SH-SY5Y (cell line): ENCODE measurements at regions not wholly inside any gene's neighbourhood (a gene's known extent, or its start where the extent isn't known, plus 50 kb on each side); places are given as distances from the start of the nearest gene placed in this dataset.

Experiments used
- GATA2 ChIP-seq: IDR thresholded peaks from 2 replicates; pipeline ENCODE4 v1.6.1; 2011; ENCODE audit warnings: mild to moderate bottlenecking, low read depth, low read length
- GATA3 ChIP-seq: IDR thresholded peaks from 2 replicates; pipeline ENCODE4 v1.6.1; 2011; ENCODE audit warnings: low read depth, mild to moderate bottlenecking, low read length, moderate library complexity

GRCh38 chr15:88987934-88988671, 74.9 kb upstream of the MFGE8 start:
- TF ChIP-seq GATA2 (no peak), GATA3 (no peak)

- TF ChIP-seq GATA2 (no peak), GATA3 (no peak)
These were observed 76.4 kb upstream of the MFGE8 start for GRCh38 chr15:88989578-88989977.

- no peak for TF ChIP-seq GATA3
- no peak for TF ChIP-seq GATA2
These were observed 77.1 kb upstream of the MFGE8 start for GRCh38 chr15:88990185-88990679.

- no peak for TF ChIP-seq GATA3
These were observed 79.0 kb upstream of the MFGE8 start for GRCh38 chr15:88992216-88992615.

- TF ChIP-seq GATA2 (no peak), GATA3 (no peak)
These were observed 79.8 kb upstream of the MFGE8 start for GRCh38 chr15:88992912-88993376.

- TF ChIP-seq GATA2 (no peak), GATA3 (no peak)
These were observed 80.5 kb upstream of the MFGE8 start for GRCh38 chr15:88993662-88994061.

- TF ChIP-seq GATA3: no peak
- no peak for TF ChIP-seq GATA2
These were observed 81.1 kb upstream of the MFGE8 start for GRCh38 chr15:88994286-88994685.

GRCh38 chr15:88995449-88995848, 82.3 kb upstream of the MFGE8 start:
- TF ChIP-seq GATA3 (no peak), GATA2 (no peak)

- TF ChIP-seq GATA2 (no peak), GATA3 (no peak)
These were observed 84.4 kb upstream of the MFGE8 start for GRCh38 chr15:88997531-88997930.

GRCh38 chr15:88998980-88999713, 86.0 kb upstream of the MFGE8 start:
- no peak for TF ChIP-seq GATA2

- TF ChIP-seq GATA2 (no peak), GATA3 (no peak)
These were observed 85.9 kb upstream of the ABHD2 start for GRCh38 chr15:89002281-89002761.

- TF ChIP-seq GATA3 (no peak), GATA2 (no peak)
These were observed 85.4 kb upstream of the ABHD2 start for GRCh38 chr15:89002830-89003229.

- TF ChIP-seq GATA2 (no peak), GATA3 (no peak)
These were observed 84.2 kb upstream of the ABHD2 start for GRCh38 chr15:89003865-89004725.

GRCh38 chr15:89004726-89005030, 83.6 kb upstream of the ABHD2 start:
- TF ChIP-seq GATA3 (no peak), GATA2 (no peak)
